IMR-90 (cell line): ENCODE measurements at regions not wholly inside any gene's neighbourhood (a gene's known extent, or its start where the extent isn't known, plus 50 kb on each side); places are given as distances from the start of the nearest gene placed in this dataset.

Experiments used
- ATAC-seq: fragments of 200-7000 bp; cut with Tn5 transposase; 2 replicates; pipeline ENCODE4 v1.9.1; 2020; ENCODE audit warnings: low read depth, mild to moderate bottlenecking, moderate library complexity
- BruUV-seq: library from RNA; stranded (reverse); fragments of 400-500 nt; replicated peaks from 2 replicates; lab custom pipeline; 2021; lab: Mats Ljungman, UMichigan
- CTCF ChIA-PET: fragments of 300-600 bp; formaldehyde crosslinking; extraction: SDS; loops from one replicate; lab custom pipeline; 2021; ENCODE audit warnings: antibody characterized with exemption; lab: Yijun Ruan, JAX
- POLR2A ChIA-PET: fragments of 300-600 bp; sonication (Branson Sonifier 250); formaldehyde crosslinking; loops from one replicate; lab custom pipeline; 2022; ENCODE audit warnings: antibody characterized with exemption; ENCODE audit not compliant: unreplicated experiment; lab: Charles Lee
- DNase-seq: peaks from one replicate; pipeline ENCODE4 v3.0.0; 2013
- H2AFZ ChIP-seq: replicated peaks from 2 replicates; pipeline ENCODE3; 2013; ENCODE audit warnings: low read length, mild to moderate bottlenecking; ENCODE audit not compliant: poor library complexity
- H2AK5ac ChIP-seq: 2 replicates; pipeline ENCODE4 v1.6.1; 2013; ENCODE audit warnings: low read depth, low read length, inconsistent platforms
- H2AK9ac ChIP-seq: replicated peaks from 2 replicates; pipeline ENCODE3; 2013; ENCODE audit warnings: mild to moderate bottlenecking, low read depth, low read length, moderate library complexity; ENCODE audit not compliant: poor library complexity
- H2BK120ac ChIP-seq: 2 replicates; pipeline ENCODE4 v1.6.1; 2013; ENCODE audit warnings: low read depth, low read length, inconsistent platforms
- H2BK15ac ChIP-seq: 3 replicates; pipeline ENCODE4 v1.6.1; 2013; ENCODE audit warnings: low read depth, low read length, inconsistent platforms
- H2BK20ac ChIP-seq: 2 replicates; pipeline ENCODE4 v1.6.1; 2013; ENCODE audit warnings: low read depth, mild to moderate bottlenecking, inconsistent platforms, low read length, moderate library complexity
- H2BK5ac ChIP-seq: 2 replicates; pipeline ENCODE4 v1.6.1; 2013; ENCODE audit warnings: mild to moderate bottlenecking, low read depth, low read length, inconsistent platforms; ENCODE audit not compliant: poor library complexity, severe bottlenecking
- H3K14ac ChIP-seq: replicated peaks from 2 replicates; pipeline ENCODE4 v1.6.1; 2013; ENCODE audit warnings: low read depth, low read length, inconsistent platforms
- H3K18ac ChIP-seq: 2 replicates; pipeline ENCODE4 v1.6.1; 2013; ENCODE audit warnings: low read depth, low read length, control low read depth
- H3K23ac ChIP-seq: 2 replicates; pipeline ENCODE4 v1.6.1; 2013; ENCODE audit warnings: low read depth, low read length, inconsistent platforms
- H3K27ac ChIP-seq: 2 replicates; pipeline ENCODE4 v1.5.1; 2013; ENCODE audit warnings: mild to moderate bottlenecking, control low read depth, low read length; ENCODE audit not compliant: insufficient read depth
- H3K27me3 ChIP-seq: 2 replicates; pipeline ENCODE4 v1.6.1; 2013; ENCODE audit warnings: low read length; ENCODE audit not compliant: control insufficient read depth, insufficient read depth
- H3K36me3 ChIP-seq: 2 replicates; pipeline ENCODE4 v1.6.1; 2013; ENCODE audit warnings: low read length, mixed read lengths; ENCODE audit not compliant: control insufficient read depth, insufficient read depth
- H3K4ac ChIP-seq: 2 replicates; pipeline ENCODE4 v1.6.1; 2013; ENCODE audit warnings: low read depth, low read length, inconsistent platforms
- H3K4me1 ChIP-seq: 2 replicates; pipeline ENCODE4 v1.6.1; 2013; ENCODE audit warnings: low read length, mixed read lengths; ENCODE audit not compliant: control insufficient read depth, insufficient read depth
- H3K4me2 ChIP-seq: 2 replicates; pipeline ENCODE4 v1.6.1; 2013; ENCODE audit warnings: low read depth, mild to moderate bottlenecking, control low read depth, low read length, moderate library complexity
- H3K4me3 ChIP-seq: 2 replicates; pipeline ENCODE4 v1.5.1; 2013; ENCODE audit warnings: low read depth, mild to moderate bottlenecking, control low read depth, low read length, moderate library complexity; ENCODE audit not compliant: insufficient read depth
- H3K56ac ChIP-seq: 2 replicates; pipeline ENCODE4 v1.6.1; 2013; ENCODE audit warnings: low read length, inconsistent platforms; ENCODE audit not compliant: insufficient read depth; ENCODE audit errors: extremely low read depth
- H3K79me1 ChIP-seq, 2 experiments: 2 replicates each; pipeline ENCODE4 v1.6.1; 2013; ENCODE audit warnings: low read length in 2 of 2, inconsistent platforms in 1 of 2, low read depth in 1 of 2
- H3K9ac ChIP-seq: 2 replicates; pipeline ENCODE4 v1.6.1; 2013; ENCODE audit warnings: low read depth, low read length, control low read depth
- H3K9me1 ChIP-seq: 2 replicates; pipeline ENCODE4 v1.6.1; 2013; ENCODE audit warnings: low read length, inconsistent platforms; ENCODE audit not compliant: insufficient read depth
- H3K9me3 ChIP-seq: 2 replicates; pipeline ENCODE4 v1.6.1; 2013; ENCODE audit warnings: low read length; ENCODE audit not compliant: control insufficient read depth, insufficient read depth
- H4K20me1 ChIP-seq: 2 replicates; pipeline ENCODE4 v1.6.1; 2013; ENCODE audit warnings: low read length, inconsistent platforms; ENCODE audit not compliant: insufficient read depth
- H4K5ac ChIP-seq: 2 replicates; pipeline ENCODE4 v1.6.1; 2013; ENCODE audit warnings: mild to moderate bottlenecking, low read depth, low read length, control low read depth
- H4K8ac ChIP-seq, 2 experiments: 2 replicates each; pipeline ENCODE4 v1.6.1; 2013; ENCODE audit warnings: low read depth in 2 of 2, low read length in 2 of 2, control low read depth in 1 of 2, inconsistent platforms in 1 of 2
- H4K91ac ChIP-seq: 2 replicates; pipeline ENCODE4 v1.6.1; 2013; ENCODE audit warnings: low read depth, low read length, inconsistent platforms; ENCODE audit not compliant: insufficient read depth
- BHLHE40 ChIP-seq: fragments of 150-350 bp; IDR thresholded peaks from 2 replicates; pipeline ENCODE4 v1.6.1; 2016; ENCODE audit warnings: mild to moderate bottlenecking, low read depth, low read length
- CEBPB ChIP-seq: IDR thresholded peaks from 2 replicates; pipeline ENCODE4 v1.6.1; 2012; ENCODE audit warnings: low read depth, low read length, improper control_type of control experiment
- CHD1 ChIP-seq: IDR thresholded peaks from 2 replicates; pipeline ENCODE4 v1.6.1; 2012; ENCODE audit warnings: low read depth, low read length, improper control_type of control experiment
- FOS ChIP-seq: fragments of 150-350 bp; IDR thresholded peaks from 2 replicates; pipeline ENCODE4 v1.6.1; 2016; ENCODE audit warnings: low read depth, low read length
- MAFK ChIP-seq: IDR thresholded peaks from 2 replicates; pipeline ENCODE4 v1.6.1; 2012; ENCODE audit warnings: low read depth, low read length, improper control_type of control experiment
- MAZ ChIP-seq: IDR thresholded peaks from 2 replicates; pipeline ENCODE4 v1.6.1; 2012; ENCODE audit warnings: low read depth, mild to moderate bottlenecking, low read length, improper control_type of control experiment, moderate library complexity, borderline replicate concordance
- MXI1 ChIP-seq: IDR thresholded peaks from 2 replicates; pipeline ENCODE4 v1.6.1; 2012; ENCODE audit warnings: low read depth, mild to moderate bottlenecking, low read length, moderate library complexity, borderline replicate concordance
- NFE2L2 ChIP-seq: fragments of 150-350 bp; IDR thresholded peaks from 2 replicates; pipeline ENCODE4 v1.6.1; 2016; ENCODE audit warnings: low read depth, mild to moderate bottlenecking, low read length
- POLR2A ChIP-seq: IDR thresholded peaks from 2 replicates; pipeline ENCODE4 v1.6.1; 2012; ENCODE audit warnings: mild to moderate bottlenecking, low read depth, low read length
- RAD21 ChIP-seq: IDR thresholded peaks from 2 replicates; pipeline ENCODE4 v1.6.1; 2012; ENCODE audit warnings: low read length, improper control_type of control experiment
- RCOR1 ChIP-seq: IDR thresholded peaks from 2 replicates; pipeline ENCODE4 v1.6.1; 2012; ENCODE audit warnings: mild to moderate bottlenecking, low read length, improper control_type of control experiment; ENCODE audit not compliant: insufficient replicate concordance
- RFX5 ChIP-seq: IDR thresholded peaks from 2 replicates; pipeline ENCODE4 v1.8.0; 2012; ENCODE audit warnings: low read depth, mild to moderate bottlenecking, low read length, moderate library complexity
- SMC3 ChIP-seq: fragments of 150-350 bp; IDR thresholded peaks from 2 replicates; pipeline ENCODE4 v1.6.1; 2016; ENCODE audit warnings: low read depth, mild to moderate bottlenecking, antibody characterized with exemption, low read length, moderate library complexity
- WGBS, 2 experiments: methylation state at CpG; one replicate each; pipeline versions ENCODE4 v1.1.5 to v1.1.7; 2013; ENCODE audit warnings: missing lambda C conversion rate in 2 of 2; ENCODE audit not compliant: insufficient read length in 1 of 2; ENCODE audit errors: extremely low coverage in 2 of 2; 5-methylcytosine and 5-hydroxymethylcytosine counted together
- dilution Hi-C: fragments of 300-500 bp; cut with HindIII; formaldehyde crosslinking; loops from one replicate; pipeline ENCODE4 v1.14.3; 2018; ENCODE audit warnings: low sequenced_read_pairs; ENCODE audit not compliant: unreplicated experiment
- in situ Hi-C: fragments of 300-500 bp; cut with MboI; formaldehyde crosslinking; loops from 3 replicates; pipeline ENCODE4 v1.14.3; 2019; ENCODE audit warnings: low sequenced_read_pairs, inconsistent platforms, mixed read lengths
- intact Hi-C: fragments of 100-400 bp; cut with micrococcal nuclease; formaldehyde crosslinking; loops from 2 replicates; pipeline ENCODE4 v1.10.0; 2022
- TF ChIP-seq, protein P1 (sequence below): fragments of 150-350 bp; IDR thresholded peaks from 2 replicates; pipeline ENCODE4 v1.6.1; 2017; ENCODE audit warnings: mild to moderate bottlenecking, antibody characterized with exemption, low read length, low read depth
- TF ChIP-seq, protein P2 (sequence below): conservative IDR thresholded peaks from 2 replicates; pipeline ENCODE4 v1.5.1; 2012; ENCODE audit warnings: mild to moderate bottlenecking, low read depth, low read length, improper control_type of control experiment
- TF ChIP-seq, protein P3 (sequence below): fragments of 150-350 bp; IDR thresholded peaks from 2 replicates; pipeline ENCODE4 v1.6.1; 2016; ENCODE audit warnings: low read depth, mild to moderate bottlenecking, low read length, moderate library complexity, borderline replicate concordance

DNA sequence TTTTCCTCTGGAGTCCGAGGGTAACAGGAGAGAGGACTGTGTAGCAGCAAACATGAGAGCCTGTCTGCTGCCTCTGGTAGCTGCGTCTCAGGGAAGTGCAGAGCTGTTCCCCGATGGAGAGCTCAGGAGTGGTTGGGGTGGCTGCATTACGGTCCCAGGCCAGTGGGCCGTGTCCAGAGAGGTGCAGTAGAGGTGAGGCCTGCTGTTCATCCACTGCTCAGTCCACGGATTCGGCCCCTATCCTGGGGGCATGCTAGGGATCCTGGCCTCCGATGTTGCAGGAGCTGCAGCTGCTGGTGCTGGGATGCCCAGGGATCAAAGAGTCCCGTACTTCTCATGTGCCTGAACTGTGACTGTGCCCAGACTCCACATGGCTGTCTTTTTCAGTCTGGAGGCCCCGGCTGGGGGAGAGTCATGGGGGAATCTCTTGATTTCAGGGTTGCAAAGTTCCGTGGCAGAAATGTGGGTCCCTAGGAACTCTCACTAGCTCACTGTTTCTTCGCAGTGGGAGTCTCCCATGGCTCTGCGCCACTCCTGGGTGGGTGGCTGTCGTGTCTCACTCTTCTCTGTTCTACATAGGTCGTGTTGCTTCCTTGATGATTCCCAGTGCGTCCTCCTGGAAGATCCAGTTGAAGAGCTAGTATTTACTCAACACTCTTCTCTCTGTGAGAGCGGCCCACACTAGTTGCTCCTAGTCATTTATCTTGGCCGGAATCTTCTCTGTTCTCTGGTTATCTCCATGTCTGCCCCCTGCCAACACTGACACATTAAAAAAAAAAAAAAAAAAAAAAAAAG lies 109.5 kb upstream of the CENPE start:
- dilution Hi-C loops: no loop called here
- Histone ChIP-seq H2AK5ac (no peak overlapping the region), H4K8ac (no peak overlapping the region), H3K4me3 (no peak overlapping the region), H2BK15ac (no peak overlapping the region), H3K23ac (no peak overlapping the region), H3K9me3 (peaks cover 8% of the 10 kb centered on the region), H2AK9ac (no peak overlapping the region), H3K27ac (no peak overlapping the region), H3K79me1 (no peaks in the 10 kb centered on the region), H3K4me1 (no peaks in the 10 kb centered on the region), H2AFZ (no peak overlapping the region), H3K14ac (no peak overlapping the region), H3K36me3 (no peaks in the 10 kb centered on the region), H4K20me1 (no peaks in the 10 kb centered on the region), H3K27me3 (no peaks in the 10 kb centered on the region), H4K91ac (no peak overlapping the region), H3K9me1 (no peaks in the 10 kb centered on the region), H2BK5ac (no peak overlapping the region), H3K4ac (no peak overlapping the region), H4K5ac (no peak overlapping the region), H3K9ac (no peak overlapping the region), H3K18ac (no peak overlapping the region), H3K56ac (no peak overlapping the region), H2BK20ac (no peak overlapping the region), H3K4me2 (no peak overlapping the region), H2BK120ac (no peak overlapping the region)
- POLR2A ChIA-PET: no interaction called here
- ATAC-seq (no peak), DNase-seq (no peak)
- WGBS, 2 experiments: 37% methylated on average over 8 of the region's 18 CpGs; no CpG with 5 or more reads in 1 of the 2 experiments
- no TSS peak for BruUV-seq
- intact Hi-C loops: no loop called here
- CTCF ChIA-PET: no interaction called here
- in situ Hi-C loops: no loop called here
- TF ChIP-seq, protein P1, sequence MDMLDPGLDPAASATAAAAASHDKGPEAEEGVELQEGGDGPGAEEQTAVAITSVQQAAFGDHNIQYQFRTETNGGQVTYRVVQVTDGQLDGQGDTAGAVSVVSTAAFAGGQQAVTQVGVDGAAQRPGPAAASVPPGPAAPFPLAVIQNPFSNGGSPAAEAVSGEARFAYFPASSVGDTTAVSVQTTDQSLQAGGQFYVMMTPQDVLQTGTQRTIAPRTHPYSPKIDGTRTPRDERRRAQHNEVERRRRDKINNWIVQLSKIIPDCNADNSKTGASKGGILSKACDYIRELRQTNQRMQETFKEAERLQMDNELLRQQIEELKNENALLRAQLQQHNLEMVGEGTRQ: no peak
- TF ChIP-seq MAFK: no peak
- TF ChIP-seq POLR2A: no peak
- no peak for TF ChIP-seq MAZ
- no peak for TF ChIP-seq SMC3
- TF ChIP-seq, protein P2, sequence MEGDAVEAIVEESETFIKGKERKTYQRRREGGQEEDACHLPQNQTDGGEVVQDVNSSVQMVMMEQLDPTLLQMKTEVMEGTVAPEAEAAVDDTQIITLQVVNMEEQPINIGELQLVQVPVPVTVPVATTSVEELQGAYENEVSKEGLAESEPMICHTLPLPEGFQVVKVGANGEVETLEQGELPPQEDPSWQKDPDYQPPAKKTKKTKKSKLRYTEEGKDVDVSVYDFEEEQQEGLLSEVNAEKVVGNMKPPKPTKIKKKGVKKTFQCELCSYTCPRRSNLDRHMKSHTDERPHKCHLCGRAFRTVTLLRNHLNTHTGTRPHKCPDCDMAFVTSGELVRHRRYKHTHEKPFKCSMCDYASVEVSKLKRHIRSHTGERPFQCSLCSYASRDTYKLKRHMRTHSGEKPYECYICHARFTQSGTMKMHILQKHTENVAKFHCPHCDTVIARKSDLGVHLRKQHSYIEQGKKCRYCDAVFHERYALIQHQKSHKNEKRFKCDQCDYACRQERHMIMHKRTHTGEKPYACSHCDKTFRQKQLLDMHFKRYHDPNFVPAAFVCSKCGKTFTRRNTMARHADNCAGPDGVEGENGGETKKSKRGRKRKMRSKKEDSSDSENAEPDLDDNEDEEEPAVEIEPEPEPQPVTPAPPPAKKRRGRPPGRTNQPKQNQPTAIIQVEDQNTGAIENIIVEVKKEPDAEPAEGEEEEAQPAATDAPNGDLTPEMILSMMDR: no peak
- TF ChIP-seq CHD1: no peak
- no peak for TF ChIP-seq MXI1
- TF ChIP-seq BHLHE40: no peak
- no peak for TF ChIP-seq RAD21
- no peak for TF ChIP-seq RCOR1
- TF ChIP-seq RFX5: no peak
- no peak for TF ChIP-seq NFE2L2
- TF ChIP-seq, protein P3, sequence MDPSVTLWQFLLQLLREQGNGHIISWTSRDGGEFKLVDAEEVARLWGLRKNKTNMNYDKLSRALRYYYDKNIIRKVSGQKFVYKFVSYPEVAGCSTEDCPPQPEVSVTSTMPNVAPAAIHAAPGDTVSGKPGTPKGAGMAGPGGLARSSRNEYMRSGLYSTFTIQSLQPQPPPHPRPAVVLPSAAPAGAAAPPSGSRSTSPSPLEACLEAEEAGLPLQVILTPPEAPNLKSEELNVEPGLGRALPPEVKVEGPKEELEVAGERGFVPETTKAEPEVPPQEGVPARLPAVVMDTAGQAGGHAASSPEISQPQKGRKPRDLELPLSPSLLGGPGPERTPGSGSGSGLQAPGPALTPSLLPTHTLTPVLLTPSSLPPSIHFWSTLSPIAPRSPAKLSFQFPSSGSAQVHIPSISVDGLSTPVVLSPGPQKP: no peak
- no peak for TF ChIP-seq FOS
- no peak for TF ChIP-seq CEBPB
